GM19239 (cell line): ENCODE measurements at regions not wholly inside any gene's neighbourhood (a gene's known extent, or its start where the extent isn't known, plus 50 kb on each side); places are given as distances from the start of the nearest gene placed in this dataset.

Source experiments
- DNase-seq: peaks from one replicate; pipeline ENCODE4 v3.0.0; 2011; ENCODE audit warnings: low spot score; ENCODE audit not compliant: insufficient read length
- FAIRE-seq: peaks from 2 replicates; lab custom pipeline; 2011; peaks lifted over from hg19 to GRCh38; lab: Jason Lieb, UNC

DNA sequence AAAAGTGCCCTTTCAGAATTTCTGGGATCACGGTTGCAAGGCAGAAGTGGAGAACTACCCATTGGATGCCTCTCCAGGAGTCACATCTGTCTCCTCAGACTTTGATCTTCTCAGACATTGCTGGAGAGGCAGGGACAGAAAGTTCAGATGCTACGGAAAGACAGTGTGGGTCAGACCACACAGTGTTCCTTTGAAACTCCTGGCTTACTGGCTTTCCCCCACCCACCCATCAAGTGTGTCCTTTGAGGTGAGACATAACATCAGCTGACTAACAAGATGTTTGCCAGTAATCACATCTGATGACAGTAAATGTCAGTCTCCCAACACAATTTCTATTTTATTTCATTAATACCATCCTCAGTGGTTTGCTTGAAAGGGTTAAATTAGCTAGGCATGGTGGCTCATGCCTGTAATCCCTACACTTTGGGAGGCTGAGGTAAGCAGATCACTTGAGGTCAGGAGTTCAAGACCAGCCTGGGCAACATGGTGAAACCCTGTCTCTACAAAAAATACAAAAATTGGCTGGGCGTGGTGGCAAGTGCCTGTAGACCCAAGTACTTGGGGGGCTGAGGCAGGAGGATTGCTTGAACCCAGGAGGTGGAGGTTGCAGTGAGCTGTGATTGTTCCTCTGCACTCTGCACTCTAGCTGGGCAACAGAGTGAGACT lies 67.2 kb upstream of the SNX9 start:
- FAIRE-seq (no peak), DNase-seq (no peak)

DNA sequence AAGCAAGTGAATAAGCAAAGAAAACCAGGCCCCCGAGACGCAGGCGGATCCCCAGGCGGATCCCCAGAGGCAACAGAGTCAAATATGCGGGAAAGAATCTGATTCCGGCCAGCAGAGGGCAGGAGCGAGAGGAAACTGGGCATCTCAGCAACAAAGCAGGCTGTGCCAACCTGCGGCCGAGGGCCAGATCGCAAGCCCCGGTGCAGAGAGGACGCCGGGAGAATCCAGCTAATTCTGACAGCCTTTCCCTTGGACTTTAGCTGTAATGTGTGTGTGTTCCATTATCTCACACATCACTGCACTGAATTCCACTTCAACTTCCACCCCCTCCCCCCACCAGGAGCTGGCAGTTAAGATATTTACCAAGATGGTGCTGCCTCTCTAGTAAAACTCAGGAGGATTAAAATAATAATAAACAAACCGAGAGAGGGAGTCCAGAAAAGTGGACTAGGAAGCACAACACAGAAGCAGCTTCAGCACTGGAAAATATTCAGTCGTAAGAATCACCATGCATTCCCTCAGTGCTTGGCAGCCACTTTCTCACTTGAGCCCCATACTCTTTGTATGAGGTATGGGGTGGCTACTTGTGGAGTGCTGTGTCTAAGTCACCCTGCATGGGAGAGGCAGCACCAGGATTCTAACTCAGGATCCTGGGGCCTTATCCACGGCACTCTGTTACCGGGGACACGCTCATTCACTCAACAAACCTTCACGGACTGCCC lies 66.2 kb upstream of the SNX9 start:
- DNase-seq, result peak; percentile 57

DNA sequence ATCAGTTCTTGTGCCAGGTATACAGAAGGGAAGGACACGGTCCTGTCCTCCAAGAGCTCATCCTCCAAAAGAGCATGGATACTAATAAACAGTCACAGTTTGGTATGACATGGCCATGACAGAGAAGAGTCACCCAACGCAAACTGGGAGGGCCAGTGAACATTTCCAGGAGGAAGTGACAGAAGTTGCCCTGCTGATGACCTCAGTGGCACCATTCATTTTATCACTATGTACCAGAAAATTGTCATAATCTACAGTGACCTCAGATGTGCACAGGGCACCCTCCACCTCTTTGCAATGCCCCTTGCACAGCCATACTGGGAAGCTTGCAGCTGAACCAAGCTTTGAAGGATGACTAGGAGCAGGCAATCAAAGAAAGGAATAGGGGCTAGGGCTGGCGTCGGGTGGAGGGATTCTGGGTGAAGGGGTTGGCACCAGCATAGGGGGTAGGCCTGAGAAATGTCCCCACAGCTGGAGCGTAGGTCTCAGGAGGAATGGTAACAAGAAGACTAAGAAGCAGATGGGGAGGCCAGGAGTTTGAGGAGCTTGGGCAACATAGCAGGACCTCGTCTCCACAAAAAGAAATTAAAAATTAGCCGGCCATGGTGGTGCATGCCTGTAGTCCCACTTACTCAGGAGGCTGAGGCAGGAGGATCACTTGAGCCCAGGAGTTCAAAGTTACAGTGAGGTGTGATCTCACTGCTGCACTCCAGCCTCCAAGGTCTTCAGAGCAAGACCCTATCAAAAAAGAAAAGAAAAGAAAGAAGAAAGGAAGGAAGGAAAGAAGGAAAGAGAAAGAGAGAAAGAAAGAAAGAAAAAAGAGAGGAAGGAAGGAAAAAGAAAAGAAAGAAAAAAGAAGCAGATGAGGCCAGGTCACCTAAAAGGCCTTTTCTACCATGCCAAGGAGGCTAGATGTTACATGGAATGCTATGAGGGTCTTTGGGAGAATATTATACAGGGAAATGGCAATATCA lies 65.3 kb upstream of the SNX9 start:
- no peak for FAIRE-seq
- DNase-seq, result no peak

More for the DNA sequence above, 66.2 kb upstream of the SNX9 start:
- peak; percentile 81 for FAIRE-seq

DNA sequence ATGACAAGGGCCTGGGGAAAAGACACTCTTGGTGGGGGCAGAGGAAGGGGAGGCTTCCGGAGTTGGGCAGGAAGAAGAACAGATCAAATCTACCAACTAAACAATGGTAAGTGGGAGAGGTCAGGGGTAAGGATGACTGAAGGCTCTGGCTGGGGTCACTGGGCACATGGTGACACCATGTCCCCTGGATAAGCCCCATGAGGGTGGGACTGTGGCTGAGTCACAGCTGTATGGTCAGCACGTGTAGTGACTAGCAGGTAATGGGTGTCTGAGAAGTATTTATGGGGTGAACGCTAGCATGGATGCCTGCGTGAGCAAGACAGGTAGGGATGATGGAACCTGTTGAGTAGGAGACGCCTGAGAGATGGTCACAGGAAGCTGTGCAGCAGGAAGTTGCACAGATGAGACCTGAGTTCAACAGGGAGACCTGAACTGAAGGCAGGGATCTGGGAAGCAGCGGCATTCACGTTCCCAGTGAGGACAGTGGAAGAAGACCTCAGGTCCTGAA lies 64.5 kb upstream of the SNX9 start:
- FAIRE-seq, result no peak
- no peak for DNase-seq

DNA sequence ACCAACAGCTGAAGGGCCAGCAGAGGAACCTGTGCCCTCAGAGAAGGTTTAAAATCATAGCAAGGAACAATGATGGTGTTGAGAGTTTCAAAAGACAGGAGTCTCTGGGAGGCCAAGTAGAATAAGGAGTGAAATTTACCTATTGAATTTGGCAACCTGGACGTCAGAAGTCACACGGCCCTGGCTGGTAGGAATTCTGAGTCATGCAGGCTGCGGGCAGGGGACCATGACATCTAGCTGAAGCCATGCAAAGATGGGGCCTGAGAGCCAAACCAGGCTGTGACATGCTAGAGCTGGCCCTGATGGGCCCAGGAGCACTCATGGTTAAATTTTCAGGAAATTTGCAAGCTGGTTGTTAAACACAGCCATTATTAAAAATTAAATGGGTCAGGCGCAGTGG lies 64.0 kb upstream of the SNX9 start:
- DNase-seq (no peak), FAIRE-seq (no peak)

DNA sequence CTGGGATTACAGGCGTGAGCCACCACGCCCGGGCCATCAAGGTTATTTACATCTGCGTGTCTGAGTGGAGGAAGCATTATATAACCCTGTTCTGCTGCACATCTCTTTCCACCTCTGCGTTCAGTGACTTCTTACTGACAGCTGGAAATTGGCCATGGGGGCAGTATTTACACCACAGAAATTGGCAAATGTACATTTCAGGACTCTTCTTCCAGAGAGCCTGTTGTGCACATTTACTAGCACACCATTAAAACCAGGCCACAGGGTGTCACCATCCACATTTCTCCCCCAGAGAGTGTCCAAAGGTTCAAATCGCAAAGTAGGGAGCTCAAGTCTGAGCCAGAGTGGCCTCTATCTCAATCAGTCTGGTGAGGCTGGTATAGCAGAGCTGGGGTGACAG lies 62.9 kb upstream of the SNX9 start:
- no peak for FAIRE-seq
- DNase-seq, result no peak

DNA sequence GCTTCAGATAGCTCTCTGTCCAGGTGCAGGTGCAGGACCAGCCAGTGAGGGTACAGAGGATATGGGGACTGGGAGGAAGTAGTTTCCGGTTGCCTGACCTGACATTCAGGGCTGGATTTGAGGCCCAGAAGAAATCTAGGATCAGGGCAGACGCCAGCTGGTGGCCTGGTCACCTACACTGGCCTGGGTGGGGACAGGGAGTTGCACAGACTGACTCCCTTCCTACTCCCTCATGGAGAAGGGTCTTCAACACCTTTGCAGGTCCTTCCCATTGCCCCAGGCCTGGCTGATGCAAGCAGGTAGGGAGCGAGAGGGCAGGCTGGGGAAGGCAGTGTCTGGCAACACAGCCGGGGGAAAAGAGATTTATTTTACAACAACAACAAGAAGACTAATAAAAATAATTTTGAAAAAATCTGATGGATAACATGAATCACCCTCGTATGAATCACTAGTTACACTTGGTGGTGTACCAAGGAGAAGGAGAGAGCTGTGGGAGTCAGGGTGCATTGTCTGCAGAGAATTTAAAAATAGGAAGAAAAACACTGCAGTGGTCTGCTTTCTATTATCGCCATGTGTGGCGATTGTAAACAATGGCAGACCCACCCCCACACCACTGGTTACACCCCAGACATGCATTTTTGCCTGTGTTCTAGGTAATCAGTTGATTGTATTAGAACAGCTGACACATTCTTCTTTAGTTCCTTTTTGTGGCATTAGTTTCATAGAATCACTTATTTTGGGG lies 62.3 kb upstream of the SNX9 start:
- no peak for DNase-seq
- no peak for FAIRE-seq

DNA sequence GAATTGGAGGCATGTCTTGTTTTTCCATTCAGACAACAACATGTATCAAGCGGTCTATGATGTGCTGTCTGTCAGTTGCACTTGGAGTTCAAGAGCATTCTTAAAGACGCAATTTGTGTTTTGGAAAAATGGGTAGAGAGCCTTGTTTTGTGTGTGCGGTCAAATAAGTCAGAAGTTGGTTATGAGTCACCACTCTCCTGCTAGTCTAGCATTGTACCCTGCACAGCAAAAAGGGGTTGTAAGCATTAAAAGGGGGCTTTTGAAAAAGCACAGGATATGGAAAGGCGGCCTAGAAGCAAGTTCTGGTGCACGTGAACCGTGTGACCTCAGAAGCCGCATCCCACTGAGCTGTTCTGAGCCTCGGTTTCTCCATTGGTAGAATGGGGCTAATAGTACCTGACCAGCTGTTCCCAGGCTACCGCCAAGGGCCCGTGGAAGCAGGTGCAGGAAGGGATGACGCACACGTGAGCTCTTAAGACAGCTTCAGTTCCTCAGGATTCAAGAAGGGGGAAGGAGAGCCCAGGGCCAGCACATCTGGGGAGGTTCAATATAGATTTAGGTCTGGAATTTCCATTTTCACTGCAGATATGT lies 61.6 kb upstream of the SNX9 start:
- DNase-seq, result no peak
- peak; percentile 77 for FAIRE-seq

DNA sequence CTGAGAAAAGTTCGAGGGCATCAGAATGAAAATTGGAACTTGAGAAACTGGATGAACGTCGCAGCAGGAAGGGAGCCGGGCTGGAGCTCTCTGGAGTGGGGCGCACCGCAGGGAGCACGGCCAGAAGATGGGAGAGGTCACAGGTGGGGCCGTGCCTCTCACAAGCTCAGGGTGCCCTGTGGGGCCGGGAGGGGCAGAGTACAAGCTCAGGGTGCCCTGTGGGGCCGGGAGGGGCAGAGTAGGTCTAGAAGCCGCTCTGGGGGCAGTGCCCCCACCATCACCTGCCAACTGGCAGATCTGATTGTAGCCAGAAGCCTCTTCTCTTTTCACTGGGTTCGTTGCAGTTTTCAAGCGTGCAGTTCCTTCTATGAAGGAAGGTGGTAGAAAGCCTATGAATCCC lies 61.1 kb upstream of the SNX9 start:
- FAIRE-seq, result no peak

DNA sequence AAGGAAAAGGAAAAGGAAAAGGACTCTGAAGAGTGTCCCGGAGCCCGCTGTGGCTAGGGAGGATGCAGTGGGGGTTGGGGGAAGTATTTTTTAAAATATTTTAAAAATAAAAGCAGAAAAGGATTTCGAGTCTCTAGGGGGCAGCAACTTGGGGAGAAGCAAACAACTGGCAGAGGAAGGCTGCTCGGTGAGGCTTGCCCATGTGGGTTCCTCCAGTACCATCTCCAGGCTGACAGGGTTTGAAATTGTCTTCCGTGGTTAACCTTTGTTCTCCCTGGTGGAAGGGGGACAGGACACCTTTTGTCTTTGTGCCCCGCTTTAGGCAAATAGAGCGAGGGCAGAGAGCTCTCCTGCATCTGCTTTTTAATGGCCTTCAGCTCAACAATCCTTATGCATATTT lies 60.4 kb upstream of the SNX9 start:
- no peak for FAIRE-seq
- DNase-seq, result no peak

More for the DNA sequence above, 61.1 kb upstream of the SNX9 start:
- DNase-seq, result no peak

DNA sequence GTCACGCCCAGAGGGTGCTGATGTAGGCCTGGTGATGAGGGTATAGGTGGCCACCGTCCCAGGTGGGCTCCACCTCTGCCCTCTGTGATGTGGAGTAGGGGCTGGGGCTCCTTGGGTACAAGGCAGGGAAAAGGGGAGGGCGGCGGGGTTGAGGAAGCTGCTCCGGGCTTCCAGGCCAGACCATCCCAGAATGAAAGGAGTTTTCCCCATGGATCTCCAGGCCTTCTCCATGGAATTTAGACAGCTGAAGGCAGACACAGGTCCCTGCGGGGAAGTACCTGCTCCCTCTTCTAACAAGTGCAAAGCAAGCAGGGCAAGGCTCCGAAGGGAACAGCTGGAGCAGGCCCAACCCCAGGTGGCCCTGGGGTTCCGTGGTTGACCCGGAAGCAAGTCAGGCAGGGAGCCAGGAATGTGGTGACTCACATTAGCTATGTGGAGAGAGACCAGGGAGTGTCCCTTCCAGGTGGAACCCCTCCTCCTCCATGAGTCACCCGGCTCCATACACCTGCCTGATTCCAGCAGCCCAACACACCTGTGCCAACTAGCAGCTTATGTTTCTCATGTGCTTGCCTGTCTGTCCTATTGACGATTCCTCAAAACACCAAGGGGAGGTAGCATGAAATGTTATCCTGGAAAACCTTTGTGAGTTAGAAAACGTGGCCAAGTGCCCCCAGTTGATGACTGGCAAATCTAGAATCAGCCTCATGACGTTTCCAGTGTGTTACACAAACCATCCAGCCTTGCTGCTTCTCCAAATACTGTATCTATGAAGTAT lies 59.7 kb upstream of the SNX9 start:
- FAIRE-seq, result no peak
- no peak for DNase-seq

DNA sequence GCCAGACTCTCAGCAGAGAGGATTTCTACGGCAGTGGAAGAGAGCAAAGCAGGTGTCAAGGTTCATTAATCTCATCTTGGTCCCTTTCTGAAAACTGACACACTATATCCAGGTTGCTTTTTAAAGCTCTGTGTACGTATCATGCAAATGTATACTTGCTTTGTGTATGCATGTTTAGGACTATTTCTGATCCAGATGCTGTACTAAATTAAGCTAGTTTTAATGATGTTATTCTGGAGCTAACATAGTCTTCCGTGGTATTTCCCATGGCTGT lies 59.2 kb upstream of the SNX9 start:
- FAIRE-seq (no peak), DNase-seq (no peak)

DNA sequence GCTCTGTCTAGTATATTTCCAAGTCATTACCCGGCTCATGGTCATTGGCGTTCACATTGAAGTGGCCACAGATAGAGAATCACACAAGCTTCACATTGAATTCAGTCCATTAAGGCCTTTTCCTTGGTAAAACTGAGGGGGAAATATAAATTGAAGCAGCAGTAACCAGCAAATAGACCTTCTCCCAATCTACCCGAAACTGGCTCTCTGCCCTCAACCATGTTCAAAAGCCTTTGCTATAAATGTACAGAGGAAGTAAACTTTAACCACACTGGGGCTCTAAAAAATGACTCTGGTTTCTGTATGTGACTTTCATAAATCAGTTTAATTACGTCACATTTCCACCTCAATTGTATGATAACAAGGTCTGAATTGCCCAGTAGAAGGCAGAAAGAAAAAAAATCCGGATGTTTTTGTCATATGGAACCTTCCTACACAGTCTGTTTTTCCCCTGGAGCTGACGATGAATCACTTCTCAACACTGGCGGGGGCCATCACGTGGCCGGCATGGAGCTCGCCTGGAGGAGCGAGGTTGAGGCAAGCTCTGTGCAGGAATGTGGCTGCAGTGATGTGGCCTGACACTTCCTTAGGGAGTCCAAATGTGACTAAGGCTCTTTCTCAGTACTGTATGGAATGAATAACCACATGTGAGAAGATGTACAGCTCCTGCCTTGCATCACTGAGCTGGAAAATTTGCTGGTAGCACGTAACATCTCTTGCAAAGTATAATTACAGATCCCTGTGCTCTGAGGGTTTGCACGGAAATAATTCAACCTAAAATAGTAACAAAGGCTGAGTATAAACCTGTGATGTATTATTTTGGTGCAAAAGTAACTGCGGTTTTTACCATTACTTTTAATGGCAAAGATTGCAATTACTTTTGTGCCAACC lies 58.6 kb upstream of the SNX9 start:
- FAIRE-seq, result peak; percentile 89
- DNase-seq, result no peak

DNA sequence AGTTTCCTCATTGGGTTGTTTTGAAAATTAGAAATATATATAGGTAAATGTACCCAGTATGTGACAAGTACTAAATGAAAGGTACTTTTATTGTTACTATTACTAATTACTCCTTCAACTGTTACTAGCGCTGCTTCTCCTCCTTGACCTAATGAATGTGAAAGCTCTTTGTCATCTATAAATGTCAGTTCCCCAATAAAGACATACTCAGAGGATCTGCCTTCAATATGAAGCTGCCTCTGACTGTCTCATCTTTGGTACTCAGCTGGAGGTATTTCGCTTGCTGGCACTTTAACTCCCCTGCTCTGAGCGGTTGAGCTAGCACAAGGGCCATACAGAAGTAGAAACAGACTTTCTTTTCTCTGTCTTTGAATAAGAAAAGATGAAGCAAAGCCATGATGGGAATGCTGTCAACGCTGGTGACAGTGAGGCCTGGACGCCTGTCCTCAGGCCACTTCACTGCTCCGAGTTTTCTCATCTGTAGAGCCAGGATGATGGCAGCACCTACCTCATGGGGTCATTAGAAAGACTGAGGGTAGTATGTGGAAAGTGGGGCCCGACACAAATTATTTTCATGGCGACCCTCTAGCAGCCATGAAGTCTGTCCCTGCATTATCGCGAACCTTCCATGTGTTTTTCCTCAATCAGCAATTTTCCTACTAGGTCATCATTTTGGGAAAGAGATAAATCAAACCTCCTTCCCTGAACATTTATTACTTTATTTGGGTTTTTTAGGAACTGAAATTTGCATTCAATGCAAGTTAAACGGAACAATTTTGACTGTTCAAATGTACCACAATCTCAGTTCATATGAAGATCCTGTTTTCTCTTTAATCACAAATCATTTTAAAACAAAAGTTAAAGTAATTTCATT lies 55.9 kb upstream of the SNX9 start:
- no peak for DNase-seq
- FAIRE-seq, result no peak

DNA sequence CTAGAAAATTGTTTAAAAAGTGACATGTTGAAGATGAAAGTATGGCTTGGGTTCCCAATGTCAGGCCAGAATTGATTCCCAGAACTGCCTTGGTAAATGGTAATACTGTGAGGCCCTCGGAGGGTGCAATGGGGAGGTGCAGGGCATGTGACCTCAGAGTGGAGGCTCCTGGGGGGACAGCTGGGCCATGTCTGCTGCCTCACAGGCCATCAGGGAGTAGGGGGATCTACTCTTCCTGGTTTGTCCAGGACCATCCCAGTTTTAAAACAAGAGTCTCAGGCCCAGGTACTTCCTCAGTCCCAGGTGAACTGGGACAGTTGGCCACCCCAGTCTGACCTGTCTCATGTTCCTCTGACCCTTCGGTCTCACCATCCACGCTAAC lies 55.3 kb upstream of the SNX9 start:
- no peak for FAIRE-seq
- no peak for DNase-seq

DNA sequence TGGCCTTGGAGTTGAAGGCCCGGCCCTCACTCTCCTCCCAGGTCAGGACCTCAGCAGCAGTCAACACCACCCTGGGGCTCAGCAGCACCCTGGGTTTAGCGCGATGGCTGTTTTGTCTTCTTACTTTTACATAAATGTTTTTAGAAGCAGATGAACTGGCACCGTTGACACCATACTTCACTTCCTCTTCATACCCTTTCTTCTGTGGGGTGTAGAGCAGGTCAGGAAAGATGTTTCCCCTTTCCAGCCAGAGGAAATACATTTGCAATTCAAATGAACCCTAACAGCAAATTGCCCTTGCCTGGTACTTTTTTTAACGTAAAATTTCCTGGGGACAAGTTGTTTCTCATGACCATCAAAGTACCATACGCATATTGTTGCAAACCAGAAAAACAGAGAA lies 54.7 kb upstream of the SNX9 start:
- DNase-seq (peak; percentile 40), FAIRE-seq (peak; percentile 65)

DNA sequence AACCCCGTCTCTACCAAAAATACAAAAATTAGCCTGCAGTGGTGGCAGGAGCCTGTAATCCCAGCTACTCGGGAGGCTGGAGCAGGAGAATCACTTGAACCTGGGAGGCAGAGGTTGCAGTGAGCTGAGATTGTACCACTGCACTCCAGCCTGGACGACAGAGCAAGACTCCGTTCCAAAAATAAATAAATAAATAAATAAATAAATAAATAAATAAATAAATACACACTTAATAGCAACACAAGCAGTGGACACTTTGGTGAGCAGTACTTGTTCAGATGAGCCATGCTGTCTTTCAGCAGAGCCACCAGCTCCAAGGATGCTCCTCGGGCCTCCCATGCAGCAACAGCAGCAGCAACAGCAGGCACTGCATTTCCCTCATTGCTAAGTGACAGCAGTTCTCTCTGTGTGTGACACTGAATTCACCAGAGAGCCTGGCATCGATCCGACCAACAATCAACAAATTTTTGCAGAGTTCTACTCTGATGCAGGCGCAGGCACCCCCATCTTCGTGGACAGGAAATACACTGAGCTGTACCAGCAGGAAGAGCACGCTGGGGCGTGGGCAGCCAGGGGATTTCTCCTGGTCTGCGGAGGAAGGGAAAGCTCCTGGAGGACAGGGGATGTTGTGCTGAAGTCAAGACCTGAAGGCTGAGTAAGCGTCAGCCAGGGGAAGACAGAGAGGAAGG lies 54.0 kb upstream of the SNX9 start:
- FAIRE-seq (no peak), DNase-seq (no peak)
